Left lung (tissue), 4 donors: ENCODE measurements at regions not wholly inside any gene's neighbourhood (a gene's known extent, or its start where the extent isn't known, plus 50 kb on each side); places are given as distances from the start of the nearest gene placed in this dataset.

ENCODE experiments used
- ATAC-seq: fragments of 200-7000 bp; cut with Tn5 transposase; one replicate; pipeline ENCODE4 v1.9.1; 2020; ENCODE audit warnings: moderate library complexity
- DNase-seq, 4 donors: peaks; one replicate each; pipeline ENCODE4 v3.0.0-alpha.2; 2013 to 2020
- H3K27ac ChIP-seq, 2 donors: fragments of 200-600 bp; sonication (generic) in 1 of 2; one replicate each; pipeline versions ENCODE4 v1.5.0 to v1.8.0; 2020 to 2021
- H3K27me3 ChIP-seq, 2 donors: fragments of 200-600 bp; sonication (generic) in 1 of 2; one replicate each; pipeline versions ENCODE4 v1.5.0 to v1.8.0; 2020 to 2021
- H3K36me3 ChIP-seq, 2 donors: fragments of 200-600 bp; sonication (generic) in 1 of 2; one replicate each; pipeline versions ENCODE4 v1.5.0 to v1.8.0; 2020 to 2021
- H3K4me1 ChIP-seq, 2 donors: fragments of 200-600 bp; one replicate each; pipeline ENCODE4 v1.8.0; 2021
- H3K4me3 ChIP-seq, 2 donors: fragments of 200-600 bp; sonication (generic) in 1 of 2; one replicate each; pipeline versions ENCODE4 v1.5.0 to v1.8.0; 2020 to 2021; ENCODE audit warnings: mild to moderate bottlenecking in 1 of 2
- H3K9me3 ChIP-seq, 2 donors: fragments of 200-600 bp; sonication (generic) in 1 of 2; one replicate each; pipeline versions ENCODE4 v1.5.0 to v1.8.0; 2020 to 2021
- intact Hi-C, 2 donors: fragments of 100-400 bp; cut with DNase I; formaldehyde crosslinking; loops; one replicate each; pipeline versions ENCODE4 v1.11.2 to v1.14.2; 2022
- TF ChIP-seq, protein P1 (sequence below), 2 donors: fragments of 200-600 bp; sonication (generic) in 1 of 2; IDR thresholded peaks; one replicate each; pipeline versions ENCODE4 v1.5.0 to v1.8.0; 2021; ENCODE audit warnings: antibody characterized with exemption in 2 of 2
- donor health status: DM: no; HTN: yes; CAD: no.
- donor health status: DM: no; HTN: no; CAD: no.

- DNase-seq (no peak), ATAC-seq (no peak)
- Histone ChIP-seq H3K27me3 (no peaks in the 10 kb centered on the region), H3K9me3 (no peaks in the 10 kb centered on the region), H3K27ac (no peak overlapping the region), H3K36me3 (no peaks in the 10 kb centered on the region), H3K4me1 (no peaks in the 10 kb centered on the region), H3K4me3 (no peak overlapping the region)
- TF ChIP-seq, protein P1, sequence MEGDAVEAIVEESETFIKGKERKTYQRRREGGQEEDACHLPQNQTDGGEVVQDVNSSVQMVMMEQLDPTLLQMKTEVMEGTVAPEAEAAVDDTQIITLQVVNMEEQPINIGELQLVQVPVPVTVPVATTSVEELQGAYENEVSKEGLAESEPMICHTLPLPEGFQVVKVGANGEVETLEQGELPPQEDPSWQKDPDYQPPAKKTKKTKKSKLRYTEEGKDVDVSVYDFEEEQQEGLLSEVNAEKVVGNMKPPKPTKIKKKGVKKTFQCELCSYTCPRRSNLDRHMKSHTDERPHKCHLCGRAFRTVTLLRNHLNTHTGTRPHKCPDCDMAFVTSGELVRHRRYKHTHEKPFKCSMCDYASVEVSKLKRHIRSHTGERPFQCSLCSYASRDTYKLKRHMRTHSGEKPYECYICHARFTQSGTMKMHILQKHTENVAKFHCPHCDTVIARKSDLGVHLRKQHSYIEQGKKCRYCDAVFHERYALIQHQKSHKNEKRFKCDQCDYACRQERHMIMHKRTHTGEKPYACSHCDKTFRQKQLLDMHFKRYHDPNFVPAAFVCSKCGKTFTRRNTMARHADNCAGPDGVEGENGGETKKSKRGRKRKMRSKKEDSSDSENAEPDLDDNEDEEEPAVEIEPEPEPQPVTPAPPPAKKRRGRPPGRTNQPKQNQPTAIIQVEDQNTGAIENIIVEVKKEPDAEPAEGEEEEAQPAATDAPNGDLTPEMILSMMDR (IDR thresholded peaks at IDR 0.05) = no peak
- intact Hi-C loops = no loop called here
Measured at GRCh38 chr5:153358315-153358976, 132.0 kb upstream of the GRIA1 start.

- Histone ChIP-seq H3K4me1 (no peaks in the 10 kb centered on the region), H3K27me3 (no peaks in the 10 kb centered on the region), H3K27ac (no peak overlapping the region), H3K9me3 (no peaks in the 10 kb centered on the region), H3K4me3 (no peak overlapping the region), H3K36me3 (no peaks in the 10 kb centered on the region)
- TF ChIP-seq, protein P1 (IDR thresholded peaks at IDR 0.05) = no peak
- ATAC-seq (no peak), DNase-seq (no peak)
- intact Hi-C loops = no loop called here
Measured at GRCh38 chr5:153360860-153361259, 129.6 kb upstream of the GRIA1 start.

- H3K9me3 ChIP-seq = no peaks in the 10 kb centered on the region
- no peak overlapping the region for H3K27ac ChIP-seq
- H3K4me3 ChIP-seq = no peak overlapping the region
- no peaks in the 10 kb centered on the region for H3K27me3 ChIP-seq
- H3K36me3 ChIP-seq = no peaks in the 10 kb centered on the region
- intact Hi-C loops = no loop called here
- ATAC-seq = no peak
- DNase-seq = no peak
- no peaks in the 10 kb centered on the region for H3K4me1 ChIP-seq
- TF ChIP-seq, protein P1 (IDR thresholded peaks at IDR 0.05) = no peak
Measured at GRCh38 chr5:153361735-153362409, 128.6 kb upstream of the GRIA1 start.

DNA sequence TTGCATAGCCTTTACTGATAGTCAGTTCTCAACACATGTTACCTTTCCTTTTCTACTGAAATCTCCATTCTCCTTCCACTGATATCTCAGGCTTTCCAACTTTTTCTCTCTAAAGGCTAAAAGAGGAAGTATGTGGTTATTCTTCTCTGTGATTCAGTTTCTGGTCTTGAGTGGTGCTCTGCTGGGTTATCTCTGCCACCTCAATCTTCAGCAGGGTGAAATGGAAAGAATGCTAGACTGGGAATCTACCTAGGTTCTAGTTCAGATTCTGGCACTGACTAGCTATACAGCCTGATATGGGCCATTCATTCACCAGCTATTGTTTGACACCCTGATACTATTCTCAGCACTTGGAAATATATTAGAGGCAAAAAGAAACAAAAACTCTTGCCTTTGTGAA, 124.9 kb upstream of the GRIA1 start:
- H3K36me3 ChIP-seq = no peaks in the 10 kb centered on the region
- H3K9me3 ChIP-seq = no peaks in the 10 kb centered on the region
- no peaks in the 10 kb centered on the region for H3K4me1 ChIP-seq
- no peaks in the 10 kb centered on the region for H3K27me3 ChIP-seq
- DNase-seq = no peak
- TF ChIP-seq, protein P1 (IDR thresholded peaks at IDR 0.05) = no peak
- no peak for ATAC-seq
- H3K4me3 ChIP-seq = no peak overlapping the region
- H3K27ac ChIP-seq = no peak overlapping the region
- intact Hi-C loops = no loop called here

DNA sequence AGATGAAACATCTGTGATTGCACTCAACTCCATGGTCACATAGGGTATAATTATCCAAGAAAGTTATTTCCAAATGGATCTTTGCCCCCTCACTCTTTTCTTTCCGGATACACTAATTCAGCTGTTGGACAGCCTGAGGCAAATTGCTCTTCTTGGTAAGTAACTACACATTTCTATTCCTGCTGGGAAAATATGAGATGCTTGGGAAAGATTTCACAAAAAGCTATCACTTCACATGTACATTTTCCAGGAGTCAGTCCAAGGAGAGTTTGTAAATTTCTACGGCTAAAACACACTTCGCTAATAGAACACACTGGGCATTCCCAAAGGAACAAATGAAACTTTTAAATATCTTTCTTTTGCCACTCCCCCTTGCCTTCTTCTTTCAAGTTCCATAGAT, 123.0 kb upstream of the GRIA1 start:
- Histone ChIP-seq H3K27me3 (no peaks in the 10 kb centered on the region), H3K27ac (no peak overlapping the region), H3K9me3 (no peaks in the 10 kb centered on the region), H3K4me1 (no peaks in the 10 kb centered on the region), H3K4me3 (no peak overlapping the region), H3K36me3 (no peaks in the 10 kb centered on the region)
- no peak for DNase-seq
- TF ChIP-seq, protein P1 (IDR thresholded peaks at IDR 0.05) = no peak
- intact Hi-C loops = no loop called here
- ATAC-seq = no peak
